OCI-LY7 (cell line): ENCODE measurements at regions not wholly inside any gene's neighbourhood (a gene's known extent, or its start where the extent isn't known, plus 50 kb on each side); places are given as distances from the start of the nearest gene placed in this dataset.

Experiments used
- BruUV-seq: library from RNA; stranded (reverse); fragments of 400-500 nt; replicated peaks from 2 replicates; lab custom pipeline; 2021; lab: Mats Ljungman, UMichigan
- CTCF ChIA-PET: fragments of 300-600 bp; sonication (Branson Sonifier 250); formaldehyde crosslinking; loops from one replicate; lab custom pipeline; 2022; ENCODE audit warnings: antibody characterized with exemption; ENCODE audit not compliant: unreplicated experiment; lab: Charles Lee
- POLR2A ChIA-PET: fragments of 300-600 bp; sonication (Branson Sonifier 250); formaldehyde crosslinking; loops from one replicate; lab custom pipeline; 2022; ENCODE audit warnings: antibody characterized with exemption; lab: Charles Lee
- DNase-seq: peaks from one replicate; pipeline ENCODE4 v3.0.0-alpha.2; 2015; ENCODE audit warnings: low spot score
- H2AFZ ChIP-seq: fragments of 200-600 bp; sonication (generic), shearing (Covaris generic); 2 replicates; pipeline ENCODE4 v1.6.1; 2014; ENCODE audit warnings: mild to moderate bottlenecking, antibody characterized with exemption, low read length, moderate library complexity
- H3K27ac ChIP-seq: fragments of 200-600 bp; sonication (generic); 2 replicates; pipeline ENCODE4 v1.5.1; 2014; ENCODE audit warnings: mixed run types, low read depth, mild to moderate bottlenecking, moderate library complexity, low read length, inconsistent platforms; ENCODE audit not compliant: poor library complexity, severe bottlenecking
- H3K36me3 ChIP-seq: fragments of 200-600 bp; sonication (generic); 2 replicates; pipeline ENCODE4 v1.6.1; 2014; ENCODE audit warnings: mild to moderate bottlenecking, antibody characterized with exemption, low read length, moderate library complexity, mixed read lengths; ENCODE audit not compliant: insufficient read depth
- H3K4me1 ChIP-seq: fragments of 200-600 bp; sonication (generic); 2 replicates; pipeline ENCODE4 v1.5.1; 2014; ENCODE audit warnings: mild to moderate bottlenecking, low read length; ENCODE audit not compliant: insufficient read depth, poor library complexity, severe bottlenecking
- H3K4me2 ChIP-seq: fragments of 200-600 bp; sonication (generic); 2 replicates; pipeline ENCODE4 v1.6.1; 2014; ENCODE audit warnings: mild to moderate bottlenecking, low read length
- H3K4me3 ChIP-seq: fragments of 200-600 bp; sonication (generic); 2 replicates; pipeline ENCODE4 v1.5.1; 2014; ENCODE audit warnings: mild to moderate bottlenecking, low read depth, low read length; ENCODE audit not compliant: poor library complexity, severe bottlenecking
- H3K79me2 ChIP-seq: fragments of 200-600 bp; sonication (generic); 2 replicates; pipeline ENCODE4 v1.6.1; 2016; ENCODE audit warnings: low read depth, mild to moderate bottlenecking, low read length, moderate library complexity, mixed read lengths; ENCODE audit not compliant: insufficient read depth
- H3K9me2 ChIP-seq: fragments of 200-600 bp; sonication (generic); 2 replicates; pipeline ENCODE4 v1.6.1; 2016; ENCODE audit warnings: mild to moderate bottlenecking, low read length, mixed read lengths; ENCODE audit not compliant: insufficient read depth
- H3K9me3 ChIP-seq: fragments of 200-600 bp; sonication (generic); 2 replicates; pipeline ENCODE4 v1.6.1; 2014; ENCODE audit warnings: mild to moderate bottlenecking, mixed run types, low read length, mixed read lengths
- H4K20me1 ChIP-seq: fragments of 200-600 bp; sonication (generic); 2 replicates; pipeline ENCODE4 v1.6.1; 2014; ENCODE audit warnings: mild to moderate bottlenecking, antibody characterized with exemption, low read length, moderate library complexity, mixed read lengths; ENCODE audit not compliant: insufficient read depth
- CTCF ChIP-seq: fragments of 200-600 bp; sonication (generic); conservative IDR thresholded peaks from 2 replicates; pipeline ENCODE4 v1.5.1; 2014; ENCODE audit warnings: mild to moderate bottlenecking, antibody characterized with exemption, low read length, moderate library complexity, mixed read lengths
- EZH2phosphoT487 ChIP-seq: fragments of 200-600 bp; sonication (generic); IDR thresholded peaks from 2 replicates; pipeline ENCODE4 v1.6.1; 2018; ENCODE audit warnings: low read depth, borderline replicate concordance, mild to moderate bottlenecking, mixed run types, antibody characterized with exemption, low read length, moderate library complexity, mixed read lengths
- intact Hi-C: fragments of 100-400 bp; cut with micrococcal nuclease; formaldehyde crosslinking; loops from one replicate; pipeline ENCODE4 v1.10.0; 2022; ENCODE audit not compliant: unreplicated experiment

GRCh38 chr12:24591715-24592440, 357.0 kb downstream of the BCAT1 start:
- H2AFZ ChIP-seq = no peak overlapping the region
- H4K20me1 ChIP-seq = no peaks in the 10 kb centered on the region
- H3K4me2 ChIP-seq = no peak overlapping the region
- no peaks in the 10 kb centered on the region for H3K9me2 ChIP-seq
- H3K27ac ChIP-seq = no peak overlapping the region
- no peaks in the 10 kb centered on the region for H3K79me2 ChIP-seq
- TF ChIP-seq CTCF (no peak), EZH2phosphoT487 (no peak)
- no peaks in the 10 kb centered on the region for H3K4me1 ChIP-seq
- ChIA-PET CTCF (no interaction called here), POLR2A (no interaction called here)
- no peak overlapping the region for H3K4me3 ChIP-seq
- no peaks in the 10 kb centered on the region for H3K9me3 ChIP-seq
- no peak for DNase-seq
- intact Hi-C loops = no loop called here
- H3K36me3 ChIP-seq = no peaks in the 10 kb centered on the region
- no TSS peak for BruUV-seq

- intact Hi-C loops = no loop called here
- H3K9me3 ChIP-seq = no peaks in the 10 kb centered on the region
- H3K4me1 ChIP-seq = no peaks in the 10 kb centered on the region
- TF ChIP-seq EZH2phosphoT487 (no peak), CTCF (no peak)
- H3K27ac ChIP-seq = no peak overlapping the region
- CTCF ChIA-PET = no interaction called here
- POLR2A ChIA-PET = no interaction called here
- no peak for DNase-seq
- no TSS peak for BruUV-seq
- no peaks in the 10 kb centered on the region for H4K20me1 ChIP-seq
- no peaks in the 10 kb centered on the region for H3K36me3 ChIP-seq
- H3K4me3 ChIP-seq = no peak overlapping the region
- no peak overlapping the region for H2AFZ ChIP-seq
- H3K4me2 ChIP-seq = no peak overlapping the region
- no peaks in the 10 kb centered on the region for H3K79me2 ChIP-seq
- no peaks in the 10 kb centered on the region for H3K9me2 ChIP-seq
These were observed 357.7 kb downstream of the BCAT1 start for GRCh38 chr12:24591079-24591626.

GRCh38 chr12:24586293-24586692, 362.6 kb downstream of the BCAT1 start:
- CTCF ChIA-PET = no interaction called here
- no peak overlapping the region for H2AFZ ChIP-seq
- H3K79me2 ChIP-seq = no peaks in the 10 kb centered on the region
- no peaks in the 10 kb centered on the region for H4K20me1 ChIP-seq
- TF ChIP-seq CTCF (no peak), EZH2phosphoT487 (no peak)
- no peaks in the 10 kb centered on the region for H3K4me1 ChIP-seq
- intact Hi-C loops = no loop called here
- no peaks in the 10 kb centered on the region for H3K9me2 ChIP-seq
- no peak overlapping the region for H3K4me2 ChIP-seq
- no peak overlapping the region for H3K27ac ChIP-seq
- no peaks in the 10 kb centered on the region for H3K36me3 ChIP-seq
- no TSS peak for BruUV-seq
- POLR2A ChIA-PET = interaction anchor here (0.7 to 1.0 kb wide), 3 partner anchors 9 to 135 kb away, joined by 3 read pairs; no protein-coding TSS in a partner anchor
- DNase-seq = no peak
- H3K9me3 ChIP-seq = no peaks in the 10 kb centered on the region
- H3K4me3 ChIP-seq = no peak overlapping the region
